ENCODE measurements at regions not wholly inside any gene's neighbourhood (a gene's known extent, or its start where the extent isn't known, plus 50 kb on each side); places are given as distances from the start of the nearest gene placed in this dataset.

- Histone ChIP-seq H2AFZ (ENCODE audit: low read depth, low read length, severe bottlenecking) (no peak overlapping the region), H3K36me3 (ENCODE audit: low read length) (no peaks in the 10 kb centered on the region), H3K9me2 (replicated peaks; ENCODE audit: insufficient read depth, low read length) (no peaks in the 10 kb centered on the region), H3K9ac (ENCODE audit: low read length) (no peak overlapping the region), H3K9me3 (ENCODE audit: insufficient read depth, low read length) (no peaks in the 10 kb centered on the region), H3K27ac (ENCODE audit: low read depth, low read length) (no peak overlapping the region), H3F3A (ENCODE audit: insufficient read depth) (no peaks in the 10 kb centered on the region), H3K4me2 (ENCODE audit: low read depth, low read length, poor library complexity, severe bottlenecking) (no peak overlapping the region), H3K79me2 (ENCODE audit: insufficient read depth, low read length) (no peaks in the 10 kb centered on the region), H3K4me3 (ENCODE audit: insufficient read depth, low read length, poor library complexity, severe bottlenecking) (no peak overlapping the region), H4K20me1 (ENCODE audit: low read depth, low read length) (no peaks in the 10 kb centered on the region), H3K27me3 (ENCODE audit: low read length) (no peaks in the 10 kb centered on the region)
- TF ChIP-seq CTCF (IDR thresholded peaks at IDR 0.05; ENCODE audit: insufficient read depth, low read length, poor library complexity, severe bottlenecking) (no peak), EZH2phosphoT487 (conservative IDR thresholded peaks at IDR 0.05; ENCODE audit: low read length) (no peak)
Measured at GRCh38 chr4:38601916-38602291, 62.1 kb upstream of the KLF3 start.

GRCh38 chr4:38603652-38604051 is 60.3 kb upstream of the KLF3 start:
- H3K9ac ChIP-seq (ENCODE audit: low read length), result no peak overlapping the region
- H3K9me3 ChIP-seq (ENCODE audit: insufficient read depth, low read length), result no peaks in the 10 kb centered on the region
- no peak overlapping the region for H3K27ac ChIP-seq (ENCODE audit: low read depth, low read length)
- no peak overlapping the region for H2AFZ ChIP-seq (ENCODE audit: low read depth, low read length, severe bottlenecking)
- no peaks in the 10 kb centered on the region for H3K27me3 ChIP-seq (ENCODE audit: low read length)
- H4K20me1 ChIP-seq (ENCODE audit: low read depth, low read length), result no peaks in the 10 kb centered on the region
- no peak overlapping the region for H3K4me3 ChIP-seq (ENCODE audit: insufficient read depth, low read length, poor library complexity, severe bottlenecking)
- no peaks in the 10 kb centered on the region for H3F3A ChIP-seq (ENCODE audit: insufficient read depth)
- TF ChIP-seq EZH2phosphoT487 (conservative IDR thresholded peaks at IDR 0.05; ENCODE audit: low read length) (no peak), CTCF (IDR thresholded peaks at IDR 0.05; ENCODE audit: insufficient read depth, low read length, poor library complexity, severe bottlenecking) (no peak)
- H3K36me3 ChIP-seq (ENCODE audit: low read length), result no peaks in the 10 kb centered on the region
- no peaks in the 10 kb centered on the region for H3K9me2 ChIP-seq (replicated peaks; ENCODE audit: insufficient read depth, low read length)
- H3K79me2 ChIP-seq (ENCODE audit: insufficient read depth, low read length), result no peaks in the 10 kb centered on the region
- H3K4me2 ChIP-seq (ENCODE audit: low read depth, low read length, poor library complexity, severe bottlenecking), result no peak overlapping the region

GRCh38 chr4:38605181-38605752 is 58.7 kb upstream of the KLF3 start:
- Histone ChIP-seq H3F3A (ENCODE audit: insufficient read depth) (no peaks in the 10 kb centered on the region), H3K9ac (ENCODE audit: low read length) (no peak overlapping the region), H2AFZ (ENCODE audit: low read depth, low read length, severe bottlenecking) (no peak overlapping the region), H3K4me3 (ENCODE audit: insufficient read depth, low read length, poor library complexity, severe bottlenecking) (no peak overlapping the region), H3K9me2 (replicated peaks; ENCODE audit: insufficient read depth, low read length) (no peaks in the 10 kb centered on the region), H3K36me3 (ENCODE audit: low read length) (no peaks in the 10 kb centered on the region), H3K27ac (ENCODE audit: low read depth, low read length) (no peak overlapping the region), H3K9me3 (ENCODE audit: insufficient read depth, low read length) (no peaks in the 10 kb centered on the region), H3K4me2 (ENCODE audit: low read depth, low read length, poor library complexity, severe bottlenecking) (no peak overlapping the region), H3K27me3 (ENCODE audit: low read length) (no peaks in the 10 kb centered on the region), H4K20me1 (ENCODE audit: low read depth, low read length) (no peaks in the 10 kb centered on the region), H3K79me2 (ENCODE audit: insufficient read depth, low read length) (no peaks in the 10 kb centered on the region)
- no peak for TF ChIP-seq CTCF (IDR thresholded peaks at IDR 0.05; ENCODE audit: insufficient read depth, low read length, poor library complexity, severe bottlenecking)
- TF ChIP-seq EZH2phosphoT487 (conservative IDR thresholded peaks at IDR 0.05; ENCODE audit: low read length), result no peak

Data from SU-DHL-6 (cell line).